ENCODE measurements at regions not wholly inside any gene's neighbourhood (a gene's known extent, or its start where the extent isn't known, plus 50 kb on each side); places are given as distances from the start of the nearest gene placed in this dataset.

- no peak for TF ChIP-seq CTCF (IDR thresholded peaks at IDR 0.05)
- H2AFZ ChIP-seq, result no peak overlapping the region
Observed at GRCh38 chr12:73815072-73815645, 722.5 kb upstream of the ATXN7L3B start.

GRCh38 chr12:73817161-73817560 is 720.5 kb upstream of the ATXN7L3B start:
- TF ChIP-seq CTCF (IDR thresholded peaks at IDR 0.05), result no peak
- Histone ChIP-seq H3K4me2 (ENCODE audit: low read length) (no peak overlapping the region), H3K79me2 (no peaks in the 10 kb centered on the region), H3K9me3 (ENCODE audit: control insufficient read depth, low read length) (no peaks in the 10 kb centered on the region), H3K27ac (no peak overlapping the region), H3K36me3 (ENCODE audit: control insufficient read depth, insufficient read depth, low read length) (no peaks in the 10 kb centered on the region), H3K4me1 (no peaks in the 10 kb centered on the region), H3K4me3 (ENCODE audit: low read depth, low read length) (no peak overlapping the region), H2AFZ (no peak overlapping the region), H3K27me3 (ENCODE audit: control insufficient read depth, insufficient read depth, low read length) (no peaks in the 10 kb centered on the region), H3K9ac (no peak overlapping the region)

More at GRCh38 chr12:73815072-73815645, 722.5 kb upstream of the ATXN7L3B start:
- Histone ChIP-seq H3K9me3 (ENCODE audit: control insufficient read depth, low read length) (no peaks in the 10 kb centered on the region), H3K9ac (no peak overlapping the region), H3K4me3 (ENCODE audit: low read depth, low read length) (no peak overlapping the region), H3K4me2 (ENCODE audit: low read length) (no peak overlapping the region), H3K79me2 (no peaks in the 10 kb centered on the region), H3K4me1 (no peaks in the 10 kb centered on the region), H3K36me3 (ENCODE audit: control insufficient read depth, insufficient read depth, low read length) (no peaks in the 10 kb centered on the region), H3K27ac (no peak overlapping the region), H3K27me3 (ENCODE audit: control insufficient read depth, insufficient read depth, low read length) (no peaks in the 10 kb centered on the region)

- H3K9me3 ChIP-seq (ENCODE audit: control insufficient read depth, low read length), result no peaks in the 10 kb centered on the region
- H3K4me2 ChIP-seq (ENCODE audit: low read length), result no peak overlapping the region
- no peaks in the 10 kb centered on the region for H3K79me2 ChIP-seq
- no peaks in the 10 kb centered on the region for H3K4me1 ChIP-seq
- H2AFZ ChIP-seq, result no peak overlapping the region
- TF ChIP-seq CTCF (IDR thresholded peaks at IDR 0.05), result no peak
- no peaks in the 10 kb centered on the region for H3K36me3 ChIP-seq (ENCODE audit: control insufficient read depth, insufficient read depth, low read length)
- no peak overlapping the region for H3K27ac ChIP-seq
- no peak overlapping the region for H3K9ac ChIP-seq
- H3K4me3 ChIP-seq (ENCODE audit: low read depth, low read length), result no peak overlapping the region
- H3K27me3 ChIP-seq (ENCODE audit: control insufficient read depth, insufficient read depth, low read length), result no peaks in the 10 kb centered on the region
Observed at GRCh38 chr12:73833746-73834145, 703.9 kb upstream of the ATXN7L3B start.

GRCh38 chr12:73841963-73842362 is 695.7 kb upstream of the ATXN7L3B start:
- H3K9me3 ChIP-seq (ENCODE audit: control insufficient read depth, low read length), result no peaks in the 10 kb centered on the region
- H3K27ac ChIP-seq, result no peak overlapping the region
- no peak overlapping the region for H3K9ac ChIP-seq
- no peak for TF ChIP-seq CTCF (IDR thresholded peaks at IDR 0.05)
- no peak overlapping the region for H3K4me2 ChIP-seq (ENCODE audit: low read length)
- no peaks in the 10 kb centered on the region for H3K27me3 ChIP-seq (ENCODE audit: control insufficient read depth, insufficient read depth, low read length)
- no peaks in the 10 kb centered on the region for H3K4me1 ChIP-seq
- no peaks in the 10 kb centered on the region for H3K79me2 ChIP-seq
- H3K36me3 ChIP-seq (ENCODE audit: control insufficient read depth, insufficient read depth, low read length), result no peaks in the 10 kb centered on the region
- H3K4me3 ChIP-seq (ENCODE audit: low read depth, low read length), result no peak overlapping the region
- no peak overlapping the region for H2AFZ ChIP-seq

- H3K27ac ChIP-seq, result no peak overlapping the region
- no peaks in the 10 kb centered on the region for H3K9me3 ChIP-seq (ENCODE audit: control insufficient read depth, low read length)
- H3K4me3 ChIP-seq (ENCODE audit: low read depth, low read length), result no peak overlapping the region
- no peak overlapping the region for H3K4me2 ChIP-seq (ENCODE audit: low read length)
- TF ChIP-seq CTCF (IDR thresholded peaks at IDR 0.05), result no peak
- no peak overlapping the region for H2AFZ ChIP-seq
- no peaks in the 10 kb centered on the region for H3K27me3 ChIP-seq (ENCODE audit: control insufficient read depth, insufficient read depth, low read length)
- H3K79me2 ChIP-seq, result no peaks in the 10 kb centered on the region
- H3K9ac ChIP-seq, result no peak overlapping the region
- H3K4me1 ChIP-seq, result no peaks in the 10 kb centered on the region
- no peaks in the 10 kb centered on the region for H3K36me3 ChIP-seq (ENCODE audit: control insufficient read depth, insufficient read depth, low read length)
Observed at GRCh38 chr12:73863546-73863945, 674.1 kb upstream of the ATXN7L3B start.
